ENCODE measurements at regions not wholly inside any gene's neighbourhood (a gene's known extent, or its start where the extent isn't known, plus 50 kb on each side); places are given as distances from the start of the nearest gene placed in this dataset.

- Histone ChIP-seq H3K4me2 (ENCODE audit: low read length) (no peak overlapping the region), H3K27ac (ENCODE audit: low read depth, low read length) (no peak overlapping the region), H3K4me3 (ENCODE audit: low read length) (no peak overlapping the region), H3F3A (ENCODE audit: control insufficient read depth, insufficient read depth) (no peaks in the 10 kb centered on the region), H4K20me1 (ENCODE audit: control insufficient read depth, insufficient read depth, low read depth, low read length) (no peaks in the 10 kb centered on the region), H3K4me1 (ENCODE audit: control insufficient read depth, low read length) (no peaks in the 10 kb centered on the region), H3K36me3 (ENCODE audit: control insufficient read depth, low read length) (no peaks in the 10 kb centered on the region), H3K79me2 (ENCODE audit: control insufficient read depth, low read length) (no peaks in the 10 kb centered on the region), H3K9me3 (ENCODE audit: control insufficient read depth, insufficient read depth, low read length) (no peaks in the 10 kb centered on the region), H3K9me2 (replicated peaks; ENCODE audit: control insufficient read depth, low read length) (no peaks in the 10 kb centered on the region), H3K27me3 (ENCODE audit: control insufficient read depth, low read length) (no peaks in the 10 kb centered on the region)
- no peak for TF ChIP-seq EZH2phosphoT487 (IDR thresholded peaks at IDR 0.05; ENCODE audit: borderline replicate concordance, low read length)
- TF ChIP-seq CTCF (IDR thresholded peaks at IDR 0.05; ENCODE audit: low read depth, low read length, poor library complexity, severe bottlenecking): no peak
Measured at GRCh38 chr18:41858761-41859555, 96.1 kb upstream of the PIK3C3 start.

- H3K36me3 ChIP-seq (ENCODE audit: control insufficient read depth, low read length): no peaks in the 10 kb centered on the region
- H3K4me2 ChIP-seq (ENCODE audit: low read length): no peak overlapping the region
- H3K9me2 ChIP-seq (replicated peaks; ENCODE audit: control insufficient read depth, low read length): no peaks in the 10 kb centered on the region
- no peaks in the 10 kb centered on the region for H3F3A ChIP-seq (ENCODE audit: control insufficient read depth, insufficient read depth)
- H3K9me3 ChIP-seq (ENCODE audit: control insufficient read depth, insufficient read depth, low read length): no peaks in the 10 kb centered on the region
- TF ChIP-seq CTCF (IDR thresholded peaks at IDR 0.05; ENCODE audit: low read depth, low read length, poor library complexity, severe bottlenecking) (no peak), EZH2phosphoT487 (IDR thresholded peaks at IDR 0.05; ENCODE audit: borderline replicate concordance, low read length) (no peak)
- no peaks in the 10 kb centered on the region for H4K20me1 ChIP-seq (ENCODE audit: control insufficient read depth, insufficient read depth, low read depth, low read length)
- no peaks in the 10 kb centered on the region for H3K27me3 ChIP-seq (ENCODE audit: control insufficient read depth, low read length)
- no peak overlapping the region for H3K27ac ChIP-seq (ENCODE audit: low read depth, low read length)
- no peak overlapping the region for H3K4me3 ChIP-seq (ENCODE audit: low read length)
- H3K4me1 ChIP-seq (ENCODE audit: control insufficient read depth, low read length): no peaks in the 10 kb centered on the region
- no peaks in the 10 kb centered on the region for H3K79me2 ChIP-seq (ENCODE audit: control insufficient read depth, low read length)
Measured at GRCh38 chr18:41853280-41853679, 101.8 kb upstream of the PIK3C3 start.

GRCh38 chr18:41850781-41851180 is 104.3 kb upstream of the PIK3C3 start:
- TF ChIP-seq EZH2phosphoT487 (IDR thresholded peaks at IDR 0.05; ENCODE audit: borderline replicate concordance, low read length): no peak
- TF ChIP-seq CTCF (IDR thresholded peaks at IDR 0.05; ENCODE audit: low read depth, low read length, poor library complexity, severe bottlenecking): no peak
- H3K79me2 ChIP-seq (ENCODE audit: control insufficient read depth, low read length): no peaks in the 10 kb centered on the region
- H3K27me3 ChIP-seq (ENCODE audit: control insufficient read depth, low read length): no peaks in the 10 kb centered on the region
- no peaks in the 10 kb centered on the region for H3K36me3 ChIP-seq (ENCODE audit: control insufficient read depth, low read length)
- H3K27ac ChIP-seq (ENCODE audit: low read depth, low read length): no peak overlapping the region
- H3K4me2 ChIP-seq (ENCODE audit: low read length): no peak overlapping the region
- no peaks in the 10 kb centered on the region for H3K4me1 ChIP-seq (ENCODE audit: control insufficient read depth, low read length)
- no peaks in the 10 kb centered on the region for H3K9me3 ChIP-seq (ENCODE audit: control insufficient read depth, insufficient read depth, low read length)
- H4K20me1 ChIP-seq (ENCODE audit: control insufficient read depth, insufficient read depth, low read depth, low read length): no peaks in the 10 kb centered on the region
- H3K4me3 ChIP-seq (ENCODE audit: low read length): no peak overlapping the region
- no peaks in the 10 kb centered on the region for H3F3A ChIP-seq (ENCODE audit: control insufficient read depth, insufficient read depth)
- H3K9me2 ChIP-seq (replicated peaks; ENCODE audit: control insufficient read depth, low read length): no peaks in the 10 kb centered on the region

Measured in DOHH2 (cell line).